Muscle layer of duodenum (tissue), 2 donors: ENCODE measurements at regions not wholly inside any gene's neighbourhood (a gene's known extent, or its start where the extent isn't known, plus 50 kb on each side); places are given as distances from the start of the nearest gene placed in this dataset.

Source experiments
- H3K27ac ChIP-seq: one replicate; pipeline ENCODE4 v1.7.0; 2013; ENCODE audit warnings: mild to moderate bottlenecking, low read length
- H3K27me3 ChIP-seq: one replicate; pipeline ENCODE4 v1.7.0; 2013; ENCODE audit warnings: low read depth, mild to moderate bottlenecking, control low read depth, low read length
- H3K36me3 ChIP-seq, 2 donors: one replicate each; pipeline ENCODE4 v1.7.0; 2013; ENCODE audit warnings: low read length in 2 of 2, control low read depth in 1 of 2, mild to moderate bottlenecking in 1 of 2; ENCODE audit not compliant: insufficient read depth in 2 of 2, control insufficient read depth in 1 of 2
- H3K4me1 ChIP-seq, 2 donors: one replicate each; pipeline ENCODE4 v1.7.0; 2013; ENCODE audit warnings: low read length in 2 of 2, mild to moderate bottlenecking in 2 of 2, control low read depth in 1 of 2, moderate library complexity in 1 of 2; ENCODE audit not compliant: insufficient read depth in 2 of 2, control insufficient read depth in 1 of 2
- H3K4me3 ChIP-seq, 2 donors: one replicate each; pipeline ENCODE4 v1.7.0; 2013; ENCODE audit warnings: low read length in 2 of 2, low read depth in 1 of 2, mild to moderate bottlenecking in 1 of 2
- H3K9me3 ChIP-seq, 2 donors: one replicate each; pipeline ENCODE4 v1.7.0; 2013; ENCODE audit warnings: low read length in 2 of 2, control low read depth in 1 of 2, mild to moderate bottlenecking in 1 of 2; ENCODE audit not compliant: control insufficient read depth in 1 of 2
- donor health status: healthy.

DNA sequence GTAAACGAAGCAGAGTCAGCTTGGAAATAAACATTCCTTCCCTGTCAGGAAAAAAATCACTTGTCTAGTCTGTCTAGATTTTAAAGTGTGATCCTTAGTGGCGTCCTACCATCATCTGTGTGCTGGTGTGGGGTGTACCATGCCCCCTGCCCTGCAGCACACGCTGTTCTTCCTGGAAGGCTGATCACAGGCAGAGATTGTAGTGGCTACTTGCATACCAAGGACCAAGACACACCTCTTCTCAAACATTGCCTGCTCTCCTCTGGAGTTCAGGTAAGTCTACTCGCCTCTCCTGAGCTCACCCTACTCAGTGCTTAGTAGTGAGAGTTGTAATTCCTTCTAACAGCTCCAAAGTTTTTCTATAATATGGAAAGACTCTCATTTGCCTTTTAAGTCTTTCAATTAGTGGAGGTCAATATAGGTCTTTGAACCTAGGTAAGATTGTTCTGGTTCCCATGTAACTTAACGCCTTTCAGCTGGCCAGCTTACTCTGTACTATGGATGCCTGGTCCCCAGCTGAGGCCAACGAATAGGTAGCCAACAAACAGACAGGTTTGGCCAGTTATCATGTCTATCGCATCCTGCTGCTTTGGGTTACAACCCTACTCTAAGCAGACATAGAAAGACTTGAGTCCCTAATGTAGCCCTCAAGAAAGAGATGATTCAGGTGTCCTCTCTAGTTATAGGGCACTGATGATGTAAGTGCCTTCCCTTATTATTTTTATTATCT is 55.4 kb downstream of the XCL1 start:
- Histone ChIP-seq H3K4me1 (peaks cover 0 to 3% of the 10 kb centered on the region in 2 donors), H3K36me3 (no peaks in the 10 kb centered on the region), H3K27ac (no peak overlapping the region), H3K4me3 (no peak overlapping the region), H3K9me3 (no peaks in the 10 kb centered on the region), H3K27me3 (no peaks in the 10 kb centered on the region)

DNA sequence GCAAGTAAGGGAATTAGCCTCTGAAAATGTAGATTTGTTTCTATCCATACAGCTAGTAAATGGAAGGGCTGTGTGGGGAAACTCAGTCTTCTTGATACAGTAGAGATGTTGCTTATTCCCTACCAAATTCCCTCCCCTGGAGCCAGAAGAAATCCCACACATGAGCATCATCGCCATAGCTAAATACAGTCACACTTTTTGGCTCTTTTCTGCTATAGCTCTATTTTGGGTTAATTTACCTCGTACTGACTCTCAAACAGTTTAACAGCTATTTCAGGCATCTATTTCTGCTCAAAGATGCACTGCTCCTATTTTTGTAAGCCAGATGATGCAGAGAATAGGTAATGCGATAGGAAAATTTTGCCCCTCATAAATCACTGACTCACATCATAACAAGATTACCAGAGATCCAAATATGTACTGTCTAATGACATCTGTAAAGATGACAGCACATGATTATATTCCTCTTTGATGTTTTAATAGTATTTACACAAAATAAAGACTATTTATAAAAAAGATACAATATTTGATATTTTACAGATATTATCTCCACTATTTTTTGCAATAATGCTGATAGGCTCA is 58.6 kb downstream of the XCL1 start:
- no peaks in the 10 kb centered on the region for H3K36me3 ChIP-seq
- no peak overlapping the region for H3K27ac ChIP-seq
- H3K4me3 ChIP-seq, result no peak overlapping the region
- no peaks in the 10 kb centered on the region for H3K9me3 ChIP-seq
- no peaks in the 10 kb centered on the region for H3K27me3 ChIP-seq
- peaks cover 0 to 3% of the 10 kb centered on the region in 2 donors for H3K4me1 ChIP-seq

DNA sequence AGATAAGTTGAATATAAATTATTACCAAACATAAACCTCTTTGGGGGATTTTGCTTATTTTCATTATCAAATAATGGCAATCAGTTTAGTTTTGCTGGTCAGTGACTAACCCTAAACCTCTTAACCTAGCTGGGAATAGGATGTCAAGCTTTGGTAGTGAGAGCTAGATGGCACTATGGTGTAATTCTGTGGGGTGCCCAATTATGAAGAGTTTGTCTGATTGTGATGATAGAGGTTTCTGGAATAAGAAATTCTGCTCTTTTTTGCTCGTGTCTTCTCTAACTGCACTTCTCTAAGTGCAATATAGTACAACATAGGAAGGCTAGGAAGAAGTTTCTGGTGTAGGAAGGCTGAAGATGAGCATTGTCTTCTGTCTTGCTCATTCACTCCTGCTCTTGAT is 59.8 kb downstream of the XCL1 start:
- Histone ChIP-seq H3K4me1 (peaks cover 0 to 3% of the 10 kb centered on the region in 2 donors), H3K27ac (peak overlapping the region; percentile 53), H3K36me3 (no peaks in the 10 kb centered on the region), H3K27me3 (no peaks in the 10 kb centered on the region), H3K9me3 (no peaks in the 10 kb centered on the region), H3K4me3 (no peak overlapping the region)

DNA sequence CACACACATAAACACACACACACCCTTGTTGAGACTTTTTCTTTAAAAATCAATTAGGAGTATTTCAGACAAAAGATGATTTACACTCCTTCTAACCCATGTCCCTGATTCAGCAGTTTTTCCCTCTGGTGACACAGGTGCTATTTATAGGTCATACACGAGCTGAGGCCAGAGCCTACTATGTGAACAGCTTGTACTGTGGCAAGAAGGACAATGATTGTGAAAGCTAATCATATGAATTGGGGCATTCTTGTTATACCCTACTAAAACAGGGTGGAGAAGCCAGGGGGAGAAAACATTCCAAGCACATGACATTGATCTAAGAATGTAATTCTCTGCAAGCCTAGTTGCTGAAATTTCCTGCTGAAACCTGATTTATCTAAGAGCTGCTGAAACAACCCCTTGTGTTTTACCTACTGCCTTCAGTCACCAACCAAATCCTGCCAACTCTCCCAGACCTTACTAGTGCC is 60.3 kb downstream of the XCL1 start:
- Histone ChIP-seq H3K27ac (peak overlapping the region; percentile 53), H3K27me3 (no peaks in the 10 kb centered on the region), H3K4me3 (no peak overlapping the region), H3K36me3 (no peaks in the 10 kb centered on the region), H3K9me3 (no peaks in the 10 kb centered on the region), H3K4me1 (peaks cover 0 to 3% of the 10 kb centered on the region in 2 donors)

DNA sequence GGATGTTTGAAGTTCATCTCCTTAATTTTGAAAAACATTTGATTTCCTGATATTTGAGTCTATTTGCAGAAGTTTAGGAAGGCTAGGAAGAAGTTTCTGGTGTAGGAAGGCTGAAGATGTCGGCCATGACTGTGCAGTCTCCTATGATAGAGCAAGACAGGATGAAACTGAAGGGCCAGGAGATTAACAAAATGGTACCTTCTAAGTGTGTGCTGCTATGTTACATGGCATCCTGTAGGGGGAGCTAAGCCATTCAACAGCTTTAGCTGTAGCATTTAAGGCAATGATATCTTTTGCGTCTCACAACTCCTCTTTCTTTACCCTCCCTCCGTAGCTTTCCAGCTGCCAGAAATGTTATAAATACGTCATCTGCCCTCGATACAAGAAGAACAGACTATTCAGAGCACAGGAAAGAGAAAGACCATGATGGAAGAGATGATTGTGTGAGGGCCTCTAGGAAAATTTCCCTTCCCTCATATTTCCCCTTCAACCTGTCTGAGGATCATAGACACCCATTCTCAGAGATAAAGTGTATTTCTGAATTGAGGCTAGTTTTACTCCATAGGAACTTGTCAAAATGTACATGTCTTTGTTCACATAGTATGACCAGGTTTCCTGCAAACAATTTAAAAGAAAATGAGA is 61.1 kb downstream of the XCL1 start:
- Histone ChIP-seq H3K4me1 (peaks cover 0 to 3% of the 10 kb centered on the region in 2 donors), H3K27me3 (no peaks in the 10 kb centered on the region), H3K9me3 (no peaks in the 10 kb centered on the region), H3K36me3 (no peaks in the 10 kb centered on the region), H3K4me3 (no peak overlapping the region), H3K27ac (peak overlapping the region; percentile 53)

DNA sequence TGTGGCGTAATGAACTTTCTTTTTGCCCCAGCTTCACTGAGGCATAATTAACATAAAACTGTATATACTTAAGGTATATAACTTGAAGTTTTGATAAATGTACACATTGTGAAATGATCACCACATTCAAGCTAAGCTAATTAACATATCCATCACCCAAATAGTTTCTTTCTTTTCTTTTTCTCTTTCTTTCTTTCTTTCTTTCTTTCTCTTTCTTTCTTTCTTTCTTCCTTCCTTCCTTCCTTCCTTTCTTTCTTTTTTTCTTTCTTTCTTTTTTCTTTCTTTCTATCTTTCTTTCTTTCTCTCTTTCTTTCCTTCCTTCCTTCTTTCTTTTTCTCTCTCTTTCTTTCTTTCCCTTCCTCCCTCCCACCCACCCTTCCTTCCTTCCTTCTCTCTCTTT is 62.5 kb downstream of the XCL1 start:
- no peaks in the 10 kb centered on the region for H3K36me3 ChIP-seq
- H3K27ac ChIP-seq, result no peak overlapping the region
- no peak overlapping the region for H3K4me3 ChIP-seq
- H3K9me3 ChIP-seq, result no peaks in the 10 kb centered on the region
- no peaks in the 10 kb centered on the region for H3K27me3 ChIP-seq
- H3K4me1 ChIP-seq, result peaks cover 0 to 3% of the 10 kb centered on the region in 2 donors

DNA sequence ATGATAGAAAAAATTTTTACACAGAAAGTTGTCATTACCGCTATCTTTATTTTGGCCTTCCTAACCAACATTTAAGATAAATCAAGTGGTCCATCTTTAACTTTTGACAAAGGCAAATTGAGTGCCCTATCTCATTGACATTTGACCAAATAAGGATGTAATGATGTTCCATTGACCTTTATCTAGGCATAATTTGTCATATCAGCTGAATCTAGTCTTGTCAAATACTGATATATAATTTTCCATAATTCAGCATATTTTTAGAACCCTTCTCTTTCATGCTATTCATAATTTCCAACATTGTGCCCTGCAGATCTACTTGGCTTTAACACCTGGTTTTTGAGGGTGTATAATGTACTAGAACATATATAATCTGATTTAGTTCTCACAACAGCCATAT is 63.8 kb downstream of the XCL1 start:
- no peaks in the 10 kb centered on the region for H3K9me3 ChIP-seq
- no peak overlapping the region for H3K27ac ChIP-seq
- no peaks in the 10 kb centered on the region for H3K27me3 ChIP-seq
- H3K36me3 ChIP-seq, result no peaks in the 10 kb centered on the region
- H3K4me1 ChIP-seq, result no peaks in the 10 kb centered on the region
- no peak overlapping the region for H3K4me3 ChIP-seq

DNA sequence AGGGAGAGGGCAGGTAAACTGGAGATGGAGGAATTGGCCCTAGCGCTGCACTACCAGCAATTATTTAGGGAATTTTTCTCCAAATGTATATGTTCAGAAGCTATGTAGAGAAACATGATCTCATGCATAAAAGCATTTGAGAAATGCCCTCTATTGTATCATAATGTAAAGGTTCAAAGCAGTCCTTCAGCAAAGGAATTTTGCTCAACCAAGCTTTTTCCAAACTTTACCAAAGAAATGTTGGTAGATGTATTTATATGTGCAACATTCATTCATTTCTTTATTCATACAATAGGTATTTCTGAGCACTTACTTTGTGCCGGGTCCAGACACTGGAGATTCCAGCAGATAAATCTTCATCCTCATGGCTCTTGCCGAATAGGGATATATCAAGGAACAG is 64.4 kb downstream of the XCL1 start:
- Histone ChIP-seq H3K27ac (no peak overlapping the region), H3K36me3 (no peaks in the 10 kb centered on the region), H3K27me3 (no peaks in the 10 kb centered on the region), H3K4me1 (no peaks in the 10 kb centered on the region), H3K4me3 (no peak overlapping the region), H3K9me3 (no peaks in the 10 kb centered on the region)

DNA sequence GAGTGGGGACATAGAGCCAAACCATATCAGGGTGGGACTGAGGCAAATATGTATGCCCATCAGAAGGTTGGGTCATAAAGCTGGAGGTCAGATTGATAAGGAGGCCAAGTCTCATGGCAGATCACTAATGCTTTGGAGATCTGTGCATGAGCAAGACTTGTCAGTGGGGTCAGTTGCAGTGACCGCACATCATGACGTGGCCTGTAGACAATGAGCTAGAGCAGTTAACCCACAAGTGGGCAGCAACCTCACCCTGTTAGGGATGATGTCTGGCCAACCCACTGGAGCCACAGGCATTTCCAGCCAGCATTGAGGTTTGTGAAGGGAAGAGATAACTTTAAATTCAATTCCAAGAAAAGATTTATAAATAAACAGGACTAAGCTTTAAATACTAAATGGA is 66.7 kb downstream of the XCL1 start:
- no peak overlapping the region for H3K4me3 ChIP-seq
- no peaks in the 10 kb centered on the region for H3K9me3 ChIP-seq
- H3K27ac ChIP-seq, result no peak overlapping the region
- H3K36me3 ChIP-seq, result no peaks in the 10 kb centered on the region
- no peaks in the 10 kb centered on the region for H3K27me3 ChIP-seq
- H3K4me1 ChIP-seq, result no peaks in the 10 kb centered on the region
